HG03175 (cell line): ENCODE measurements at regions not wholly inside any gene's neighbourhood (a gene's known extent, or its start where the extent isn't known, plus 50 kb on each side); places are given as distances from the start of the nearest gene placed in this dataset.
A peak's percentile ranks its signal among the peaks of the same experiment; 100 is the strongest.
"Not testable (repeated sequence)": the region's sequence is repeated elsewhere in the genome, so short reads cannot be mapped to it uniquely, and the experiment has no call there.

ENCODE experiments used
- ATAC-seq: cut with Tn5 transposase; IDR thresholded peaks from one replicate; pipeline ENCODE4 v1.9.1; 2021; ENCODE audit warnings: mild to moderate bottlenecking, moderate library complexity; ENCODE audit not compliant: unreplicated experiment

DNA sequence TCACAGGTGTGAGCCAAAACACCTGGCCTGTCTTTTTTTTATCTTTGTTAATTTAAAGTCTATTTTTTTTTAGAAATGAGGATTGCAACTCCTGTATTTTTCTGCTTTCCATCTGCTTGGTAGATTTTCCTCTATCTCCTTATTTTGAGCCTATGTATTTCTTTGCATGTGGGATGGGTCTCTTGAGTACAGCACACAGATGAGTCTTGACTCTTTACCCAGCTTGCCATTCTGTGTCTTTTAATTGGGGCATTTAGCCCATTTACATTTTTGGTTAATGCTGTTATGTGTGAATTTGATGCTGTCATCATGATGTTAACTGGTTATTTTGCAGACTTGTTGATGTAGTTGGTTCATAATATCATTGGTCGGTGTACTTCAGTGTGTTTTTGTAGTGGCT, 317.4 kb downstream of the IPO8 start:
- ATAC-seq, result no peak

- ATAC-seq, result no peak
Observed at GRCh38 chr12:30364822-30365221, 330.8 kb downstream of the IPO8 start.

- no peak for ATAC-seq
Observed at GRCh38 chr12:30361145-30361544, 334.5 kb downstream of the IPO8 start.

DNA sequence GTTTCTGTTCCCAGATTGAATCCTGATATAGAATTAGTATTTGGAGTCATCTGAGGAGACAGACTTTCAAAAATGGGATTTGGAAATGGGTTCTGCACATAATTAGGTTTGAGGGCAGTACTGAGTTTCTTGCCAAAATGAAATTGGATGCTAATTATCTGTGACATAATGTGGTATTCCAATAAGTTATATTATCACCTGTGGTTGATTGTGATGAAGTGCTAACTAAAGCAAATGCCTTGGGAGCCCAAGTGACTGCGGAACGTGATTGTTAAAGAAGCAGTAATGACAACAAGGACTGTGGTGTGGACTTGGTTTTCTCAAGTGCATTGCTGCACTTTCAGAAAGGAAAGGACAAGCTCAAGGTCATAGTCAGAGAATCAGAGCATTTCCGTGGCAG, 337.0 kb downstream of the IPO8 start:
- no peak for ATAC-seq

GRCh38 chr12:30357766-30358490, 337.7 kb downstream of the IPO8 start:
- ATAC-seq, result no peak

- no peak for ATAC-seq
Observed at GRCh38 chr12:30345744-30346471, 349.8 kb downstream of the IPO8 start.

GRCh38 chr12:30330565-30330964, 365.1 kb downstream of the IPO8 start:
- ATAC-seq, result no peak

DNA sequence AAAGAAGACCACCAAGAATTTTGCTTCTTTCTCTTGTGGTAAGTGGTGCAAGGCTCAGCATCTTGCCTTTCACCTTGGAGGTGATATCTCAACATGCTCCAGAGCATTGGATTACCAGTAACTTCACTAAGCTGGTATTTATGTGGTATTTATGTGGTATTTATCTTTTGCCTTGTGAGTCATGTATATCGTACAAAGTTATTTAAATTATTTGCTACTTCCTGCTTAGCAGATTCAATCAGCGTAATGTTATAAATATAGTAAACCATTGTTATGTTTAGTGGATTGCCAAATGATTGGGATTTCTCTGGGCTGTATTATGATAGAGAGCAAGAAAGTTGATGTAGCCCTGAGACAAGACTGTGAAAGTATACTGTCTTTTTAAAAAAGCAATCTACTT, 366.4 kb downstream of the IPO8 start:
- ATAC-seq, result no peak

DNA sequence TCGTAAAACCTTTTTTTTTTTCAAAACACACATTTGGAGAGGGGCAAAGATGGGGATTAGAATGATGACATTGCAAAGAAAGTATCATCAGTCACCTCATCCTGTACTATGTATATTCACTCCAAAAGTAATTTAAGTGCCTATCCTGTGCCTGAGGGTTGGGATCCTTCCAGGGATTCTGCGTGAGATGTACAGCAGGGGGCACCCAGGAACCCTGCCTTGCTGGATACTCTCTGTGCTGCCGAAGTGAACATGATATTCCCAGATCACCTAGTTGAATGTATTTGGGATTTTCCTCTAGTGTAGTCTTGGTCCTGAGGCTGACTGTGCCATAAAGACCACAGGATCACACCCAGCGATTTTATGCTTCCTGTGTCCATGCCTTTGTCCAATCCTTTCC, 372.7 kb downstream of the IPO8 start:
- no peak for ATAC-seq

DNA sequence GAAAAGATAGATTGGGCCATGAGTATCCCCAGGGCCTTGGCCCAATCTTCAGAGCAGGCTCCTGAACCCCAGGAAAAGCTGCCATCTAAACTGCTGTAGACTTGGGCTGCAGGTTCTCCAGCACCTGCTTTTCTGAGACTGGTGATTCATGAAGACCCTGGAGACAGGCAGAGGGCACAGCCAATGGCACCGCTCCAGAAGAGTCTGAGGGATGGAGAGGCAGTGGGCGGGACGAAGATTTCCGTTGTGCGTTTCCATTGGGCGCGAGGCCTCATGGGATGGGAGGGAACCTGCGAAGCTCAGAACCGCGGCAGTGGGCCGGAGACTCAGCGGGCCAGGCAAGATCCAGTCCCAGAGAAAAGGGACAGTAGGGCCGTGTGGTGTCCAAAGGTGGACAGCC, 375.1 kb downstream of the IPO8 start:
- ATAC-seq, result no peak

GRCh38 chr12:30314506-30315100, 381.1 kb downstream of the IPO8 start:
- no peak for ATAC-seq

- no peak for ATAC-seq
Observed at GRCh38 chr12:30308010-30308717, 387.5 kb downstream of the IPO8 start.

DNA sequence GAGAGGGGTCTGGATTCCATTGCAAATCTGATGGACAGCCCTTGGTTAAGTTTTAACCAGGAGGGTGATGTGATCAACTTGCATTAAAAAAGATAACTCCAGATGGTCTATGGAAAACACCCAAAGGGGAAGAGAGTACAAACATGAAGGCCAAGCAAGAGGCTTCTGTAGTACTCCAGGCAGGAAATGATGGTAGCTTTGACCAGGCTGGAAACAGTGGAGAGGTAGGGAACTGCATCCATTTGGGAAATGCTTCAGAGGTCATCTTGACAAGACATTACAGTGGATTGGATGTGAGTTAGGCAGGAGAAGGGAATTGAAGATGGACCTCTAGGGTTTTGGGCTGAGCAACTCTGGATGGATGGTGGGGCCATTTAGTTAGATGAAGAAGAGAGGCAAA, 391.1 kb downstream of the IPO8 start:
- ATAC-seq, result no peak

DNA sequence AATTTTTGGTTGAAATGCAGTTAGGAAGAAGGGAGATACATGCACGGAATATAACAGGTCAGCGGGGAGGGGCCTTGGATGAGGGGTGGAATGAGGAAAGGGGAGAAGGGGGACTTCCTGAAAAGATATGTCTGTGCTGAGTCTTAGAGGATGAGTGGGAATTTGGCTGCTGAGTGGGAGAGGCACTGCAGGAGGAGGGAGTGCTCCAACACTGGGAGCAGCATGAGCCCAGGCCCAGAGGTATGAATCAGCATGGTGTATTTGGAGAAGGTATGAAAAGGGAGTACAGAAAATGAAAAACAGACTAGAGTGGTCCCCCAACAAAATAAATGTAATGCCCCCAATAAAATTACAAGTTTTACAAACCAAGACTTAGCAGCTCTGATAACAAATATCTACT, 394.4 kb downstream of the IPO8 start:
- no peak for ATAC-seq

- ATAC-seq, result no peak
Observed at GRCh38 chr12:30296486-30296885, 399.2 kb downstream of the IPO8 start.

DNA sequence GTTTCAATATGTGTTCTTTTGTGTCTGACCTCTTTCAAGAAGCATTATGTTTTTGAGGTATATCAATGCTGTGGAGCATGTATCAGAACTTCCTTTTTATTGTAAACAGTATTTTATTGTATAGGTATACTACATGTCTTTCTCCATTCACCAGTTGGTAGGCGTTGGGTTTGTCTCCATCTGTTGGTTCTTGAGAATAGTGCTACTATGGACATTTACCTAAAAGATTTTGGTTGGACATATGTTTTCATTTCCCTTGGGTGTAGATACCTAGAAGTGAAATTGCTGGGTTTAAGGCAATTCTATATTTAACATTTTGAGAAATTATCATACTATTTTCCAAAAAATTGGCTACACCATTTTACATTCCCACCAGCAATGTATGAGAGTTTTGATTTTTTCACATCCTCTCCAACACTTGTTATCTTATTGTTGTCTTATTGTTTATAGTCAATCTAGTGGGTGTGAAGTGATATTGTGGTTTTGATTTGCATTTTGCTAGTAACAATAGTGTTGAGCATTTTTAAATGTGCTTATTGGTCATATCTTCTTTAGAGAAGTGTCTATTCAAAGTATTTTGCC, 409.2 kb downstream of the IPO8 start:
- peak; percentile 41 for ATAC-seq

DNA sequence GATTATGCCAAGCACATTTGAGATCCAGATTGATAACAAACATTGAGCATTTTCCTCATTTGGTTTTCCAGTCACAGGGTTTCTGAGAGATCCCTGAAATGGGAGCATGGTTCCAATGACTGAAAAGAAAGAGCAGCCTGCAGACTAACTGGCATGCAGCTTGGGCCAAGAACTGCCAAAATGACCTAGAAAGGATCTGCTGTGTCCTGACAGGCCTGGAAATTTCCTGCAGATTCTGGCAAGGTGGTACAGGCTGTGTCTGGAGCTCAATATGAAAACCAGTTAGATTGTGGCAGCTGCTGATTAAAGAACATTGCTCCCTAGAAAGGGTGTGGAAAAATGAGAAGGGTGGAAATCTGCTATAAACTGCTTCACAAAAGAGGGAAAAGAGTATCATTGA, 417.3 kb downstream of the IPO8 start:
- ATAC-seq, result no peak

GRCh38 chr12:30272515-30272914, 423.2 kb downstream of the IPO8 start:
- not testable (repeated sequence) for ATAC-seq

GRCh38 chr12:30269496-30269895, 426.2 kb downstream of the IPO8 start:
- ATAC-seq, result no peak

DNA sequence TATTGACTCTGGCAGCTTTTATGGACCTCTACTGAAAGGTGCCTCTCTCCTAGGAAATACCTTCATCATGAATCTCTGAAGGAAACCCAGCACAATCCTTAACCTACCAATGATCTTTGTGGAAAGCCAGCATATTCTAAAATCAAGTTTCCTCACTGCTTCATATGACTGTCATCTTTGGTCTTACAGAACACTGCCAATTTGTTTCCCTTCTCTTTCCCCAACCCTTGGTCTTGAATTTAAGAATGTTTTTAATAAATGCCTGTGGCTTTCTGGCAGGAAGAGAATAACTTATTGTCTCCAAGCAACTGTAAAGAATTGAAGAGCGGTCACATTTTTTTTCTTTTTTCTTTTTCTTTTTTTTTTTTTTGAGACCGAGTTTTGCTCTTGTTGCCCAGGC, 427.6 kb downstream of the IPO8 start:
- no peak for ATAC-seq

DNA sequence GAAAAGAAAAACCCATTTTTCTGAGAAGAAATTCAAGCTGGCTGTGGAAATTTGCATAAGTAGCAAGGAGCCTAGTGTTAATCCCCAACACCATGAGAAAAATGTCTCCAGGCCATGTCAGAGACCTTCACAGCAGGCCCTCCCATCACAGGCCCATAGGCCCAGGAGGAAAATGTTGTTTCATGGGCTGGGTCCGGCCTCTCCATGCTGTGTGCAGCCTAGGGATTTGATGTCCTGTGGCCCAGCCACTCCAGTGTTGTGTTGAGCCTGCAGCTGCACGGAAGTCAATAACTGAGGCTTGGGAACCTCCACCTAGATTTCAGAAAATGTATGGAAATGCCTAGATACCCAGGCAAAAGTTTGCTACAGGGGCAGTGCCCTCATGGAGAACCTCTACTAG, 432.2 kb downstream of the IPO8 start:
- no peak for ATAC-seq
